Esophagus muscularis mucosa (tissue), 4 donors: ENCODE measurements at regions not wholly inside any gene's neighbourhood (a gene's known extent, or its start where the extent isn't known, plus 50 kb on each side); places are given as distances from the start of the nearest gene placed in this dataset.

Experiments used
- DNase-seq: peaks from one replicate; pipeline ENCODE4 v3.0.0-alpha.2; 2017; ENCODE audit errors: extremely low spot score
- H3K27ac ChIP-seq, 4 donors: fragments of 200-600 bp; sonication (generic); replicated peaks in 1 of 4; 1 replicate in 3 of 4; 2 replicates in 1 of 4; pipeline ENCODE4 v1.5.1; 2016 to 2019; ENCODE audit warnings: mild to moderate bottlenecking in 1 of 4
- H3K27me3 ChIP-seq, 4 donors: fragments of 200-600 bp; sonication (generic); one replicate each; pipeline versions ENCODE4 v1.5.1 to v1.6.0; 2016 to 2019
- H3K36me3 ChIP-seq, 4 donors: fragments of 200-600 bp; sonication (generic); one replicate each; pipeline ENCODE4 v1.5.1; 2016 to 2019
- H3K4me1 ChIP-seq, 4 donors: fragments of 200-600 bp; sonication (generic); one replicate each; pipeline ENCODE4 v1.5.1; 2016 to 2019
- H3K4me3 ChIP-seq, 4 donors: fragments of 200-600 bp; sonication (generic); 1 replicate in 2 of 4; 2 replicates in 2 of 4; pipeline ENCODE4 v1.5.1; 2016 to 2019; ENCODE audit warnings: mild to moderate bottlenecking in 4 of 4, moderate library complexity in 1 of 4
- H3K9me3 ChIP-seq, 4 donors: fragments of 200-600 bp; sonication (generic); 1 replicate in 3 of 4; 2 replicates in 1 of 4; pipeline ENCODE4 v1.5.1; 2016 to 2019
- EP300 ChIP-seq: sonication (generic); formaldehyde crosslinking; IDR thresholded peaks from one replicate; pipeline ENCODE4 v1.6.1; 2017; ENCODE audit warnings: antibody characterized with exemption
- POLR2A ChIP-seq: fragments of 450-650 bp; IDR thresholded peaks from one replicate; pipeline ENCODE4 v1.6.1; 2017; ENCODE audit warnings: antibody characterized with exemption, moderate library complexity, mild to moderate bottlenecking, low read depth
- POLR2AphosphoS5 ChIP-seq, 2 donors: sonication (generic); formaldehyde crosslinking; IDR thresholded peaks; one replicate each; pipeline ENCODE4 v1.6.1; 2017; ENCODE audit warnings: antibody characterized with exemption in 2 of 2
- WGBS: methylation state at CpG from one replicate; pipeline ENCODE4 v1.1.5; 2018; 5-methylcytosine and 5-hydroxymethylcytosine counted together
- intact Hi-C: fragments of 100-400 bp; cut with DNase I; formaldehyde crosslinking; loops from one replicate; pipeline ENCODE4 v1.15.1; 2023
- TF ChIP-seq, protein P1 (sequence below), 3 experiments: fragments of 200-600 bp in 2 of 3; fragments of 450-650 bp in 1 of 3; sonication (generic) in 2 of 3; IDR thresholded peaks; one replicate each; pipeline ENCODE4 v1.5.1; 2017 to 2019; ENCODE audit warnings: antibody characterized with exemption in 3 of 3, mild to moderate bottlenecking in 2 of 3, moderate library complexity in 1 of 3

- H3K27ac ChIP-seq = no peak overlapping the region
- H3K4me1 ChIP-seq = peaks cover 16 to 41% (median 19%) of the 10 kb centered on the region in 4 donors
- H3K9me3 ChIP-seq = no peaks in the 10 kb centered on the region
- 63% methylated on average over 1 of the region's 1 CpG for WGBS
- intact Hi-C loops = no loop called here
- TF ChIP-seq POLR2AphosphoS5 (IDR thresholded peaks at IDR 0.05) (no peak), POLR2A (no peak), EP300 (no peak)
- TF ChIP-seq, protein P1, sequence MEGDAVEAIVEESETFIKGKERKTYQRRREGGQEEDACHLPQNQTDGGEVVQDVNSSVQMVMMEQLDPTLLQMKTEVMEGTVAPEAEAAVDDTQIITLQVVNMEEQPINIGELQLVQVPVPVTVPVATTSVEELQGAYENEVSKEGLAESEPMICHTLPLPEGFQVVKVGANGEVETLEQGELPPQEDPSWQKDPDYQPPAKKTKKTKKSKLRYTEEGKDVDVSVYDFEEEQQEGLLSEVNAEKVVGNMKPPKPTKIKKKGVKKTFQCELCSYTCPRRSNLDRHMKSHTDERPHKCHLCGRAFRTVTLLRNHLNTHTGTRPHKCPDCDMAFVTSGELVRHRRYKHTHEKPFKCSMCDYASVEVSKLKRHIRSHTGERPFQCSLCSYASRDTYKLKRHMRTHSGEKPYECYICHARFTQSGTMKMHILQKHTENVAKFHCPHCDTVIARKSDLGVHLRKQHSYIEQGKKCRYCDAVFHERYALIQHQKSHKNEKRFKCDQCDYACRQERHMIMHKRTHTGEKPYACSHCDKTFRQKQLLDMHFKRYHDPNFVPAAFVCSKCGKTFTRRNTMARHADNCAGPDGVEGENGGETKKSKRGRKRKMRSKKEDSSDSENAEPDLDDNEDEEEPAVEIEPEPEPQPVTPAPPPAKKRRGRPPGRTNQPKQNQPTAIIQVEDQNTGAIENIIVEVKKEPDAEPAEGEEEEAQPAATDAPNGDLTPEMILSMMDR (IDR thresholded peaks at IDR 0.05) = no peak
- DNase-seq = no peak
- H3K27me3 ChIP-seq = no peaks in the 10 kb centered on the region
- no peak overlapping the region for H3K4me3 ChIP-seq
- no peaks in the 10 kb centered on the region for H3K36me3 ChIP-seq
These were observed 190.5 kb downstream of the PCSK1 start for GRCh38 chr5:96242571-96242970.

DNA sequence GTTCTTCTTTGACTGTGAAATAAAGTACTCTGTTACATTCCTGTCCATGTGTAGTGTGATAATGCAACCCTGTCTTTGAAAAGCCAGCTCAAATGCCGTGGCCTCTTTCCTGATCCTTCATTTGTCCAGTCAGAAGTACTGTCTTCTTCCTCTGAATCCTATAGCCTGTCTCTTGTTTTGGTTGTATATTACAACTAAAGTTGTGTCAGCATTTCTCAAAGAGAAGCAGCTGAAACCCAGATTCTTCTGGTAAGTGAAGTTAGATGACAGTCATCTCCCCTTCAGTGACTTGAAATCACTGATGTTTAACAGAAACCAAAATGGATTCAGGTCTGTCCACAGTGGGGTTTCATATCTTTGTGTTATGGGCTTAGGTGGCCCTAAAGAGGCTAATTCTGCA, 196.2 kb downstream of the PCSK1 start:
- WGBS = 94% methylated on average over 1 of the region's 1 CpG
- no peak for DNase-seq
- Histone ChIP-seq H3K36me3 (no peaks in the 10 kb centered on the region), H3K27me3 (no peaks in the 10 kb centered on the region), H3K27ac (peak overlapping the region; percentile 73 to 84 (median 83)), H3K4me1 (peaks cover 19 to 36% (median 31%) of the 10 kb centered on the region in 4 donors), H3K9me3 (peaks cover 0 to 5% (median 0%) of the 10 kb centered on the region in 4 donors), H3K4me3 (no peak overlapping the region)
- no peak for TF ChIP-seq POLR2AphosphoS5 (IDR thresholded peaks at IDR 0.05)
- no peak for TF ChIP-seq EP300
- TF ChIP-seq, protein P1 (IDR thresholded peaks at IDR 0.05) = no peak
- TF ChIP-seq POLR2A = no peak
- intact Hi-C loops = no loop called here

GRCh38 chr5:96236051-96236450, 197.0 kb downstream of the PCSK1 start:
- intact Hi-C loops = no loop called here
- H3K36me3 ChIP-seq = no peaks in the 10 kb centered on the region
- DNase-seq = no peak
- H3K4me3 ChIP-seq = no peak overlapping the region
- TF ChIP-seq, protein P1 (IDR thresholded peaks at IDR 0.05) = no peak
- TF ChIP-seq POLR2AphosphoS5 (IDR thresholded peaks at IDR 0.05) (no peak), POLR2A (no peak), EP300 (no peak)
- H3K27me3 ChIP-seq = no peaks in the 10 kb centered on the region
- 90% methylated on average over 1 of the region's 1 CpG for WGBS
- peaks cover 0 to 5% (median 0%) of the 10 kb centered on the region in 4 donors for H3K9me3 ChIP-seq
- peaks cover 19 to 36% (median 31%) of the 10 kb centered on the region in 4 donors for H3K4me1 ChIP-seq
- peak overlapping the region; percentile 73 to 84 (median 83) for H3K27ac ChIP-seq

GRCh38 chr5:96235008-96235910, 197.8 kb downstream of the PCSK1 start:
- Histone ChIP-seq H3K4me1 (peaks cover 19 to 32% (median 29%) of the 10 kb centered on the region in 4 donors), H3K27ac (peak overlapping the region; percentile 73 to 84 (median 83)), H3K36me3 (no peaks in the 10 kb centered on the region), H3K9me3 (peaks cover 0 to 5% (median 0%) of the 10 kb centered on the region in 4 donors), H3K4me3 (no peak overlapping the region), H3K27me3 (no peaks in the 10 kb centered on the region)
- intact Hi-C loops = no loop called here
- no peak for TF ChIP-seq POLR2A
- TF ChIP-seq, protein P1 (IDR thresholded peaks at IDR 0.05) = no peak
- TF ChIP-seq EP300 = no peak
- peak in 1 of 2 donors; percentile 58 for TF ChIP-seq POLR2AphosphoS5 (IDR thresholded peaks at IDR 0.05)
- 18% methylated on average over 5 of the region's 5 CpGs for WGBS
- DNase-seq = no peak
